ENCODE measurements at regions not wholly inside any gene's neighbourhood (a gene's known extent, or its start where the extent isn't known, plus 50 kb on each side); places are given as distances from the start of the nearest gene placed in this dataset.

DNA sequence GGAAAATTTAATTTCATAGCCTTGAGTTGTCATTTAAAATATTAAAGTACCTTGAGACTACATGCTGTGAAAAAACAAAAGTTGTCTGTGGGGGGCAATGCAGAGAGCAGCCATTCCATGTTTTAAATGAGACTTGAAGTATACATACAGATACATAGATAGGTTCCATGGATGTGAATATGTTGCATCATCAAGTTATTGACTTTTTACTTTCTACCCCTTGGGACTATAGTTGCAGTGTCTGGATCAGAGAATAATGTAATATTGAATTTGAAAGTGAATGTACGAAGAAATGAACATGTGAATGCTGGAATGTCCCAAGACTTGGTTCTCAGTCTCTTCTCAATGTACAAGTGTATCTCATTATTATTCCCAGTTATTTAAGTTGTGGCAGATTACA, 751.0 kb downstream of the MRPL39 start:
- DNase-seq, result no peak

DNA sequence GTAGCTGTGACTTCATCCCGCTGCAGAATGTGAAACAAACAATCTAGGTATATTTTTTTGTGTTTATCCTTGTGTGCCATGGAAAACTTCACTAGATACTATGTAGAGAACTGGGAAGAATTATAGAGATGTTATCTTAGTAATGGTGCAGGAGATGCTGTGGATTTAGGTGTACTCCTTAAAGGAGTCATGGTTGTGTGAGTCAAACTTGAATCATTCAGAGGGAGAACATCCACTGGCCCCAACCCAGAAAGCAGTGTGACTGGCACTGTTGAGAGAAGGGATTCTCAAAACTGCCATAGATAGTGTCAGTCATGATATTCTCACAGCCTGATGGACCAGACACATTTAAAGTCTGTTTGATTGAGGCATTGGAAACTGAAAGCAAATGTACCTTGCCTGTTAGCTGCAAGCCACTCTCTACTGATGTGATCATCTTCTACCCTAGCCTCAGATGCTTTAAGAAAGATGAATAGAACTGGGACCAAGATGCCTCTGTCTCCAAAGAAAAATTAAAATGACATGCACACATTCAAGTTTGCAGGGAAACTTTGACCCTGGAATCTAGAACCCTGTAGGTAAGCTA, 754.6 kb downstream of the MRPL39 start:
- DNase-seq, result no peak

DNA sequence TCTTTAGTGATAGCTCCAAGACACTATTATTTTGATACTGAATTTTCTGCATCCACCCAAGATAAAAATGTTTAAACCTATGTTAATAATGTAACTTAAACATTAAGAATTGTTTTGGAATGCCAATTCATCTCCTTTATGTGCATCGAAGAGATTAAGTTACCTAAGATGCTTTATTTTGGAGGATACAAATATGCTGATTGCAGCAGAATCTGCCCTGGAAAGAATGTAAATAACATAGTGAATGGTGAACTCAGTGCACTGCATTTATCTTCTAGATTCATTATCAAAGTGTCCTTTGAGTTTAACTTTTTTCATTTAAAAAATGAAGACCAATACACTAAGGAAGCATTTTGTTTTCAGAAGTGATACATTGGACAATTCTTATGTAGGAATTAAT, 757.2 kb downstream of the MRPL39 start:
- DNase-seq, result no peak

DNA sequence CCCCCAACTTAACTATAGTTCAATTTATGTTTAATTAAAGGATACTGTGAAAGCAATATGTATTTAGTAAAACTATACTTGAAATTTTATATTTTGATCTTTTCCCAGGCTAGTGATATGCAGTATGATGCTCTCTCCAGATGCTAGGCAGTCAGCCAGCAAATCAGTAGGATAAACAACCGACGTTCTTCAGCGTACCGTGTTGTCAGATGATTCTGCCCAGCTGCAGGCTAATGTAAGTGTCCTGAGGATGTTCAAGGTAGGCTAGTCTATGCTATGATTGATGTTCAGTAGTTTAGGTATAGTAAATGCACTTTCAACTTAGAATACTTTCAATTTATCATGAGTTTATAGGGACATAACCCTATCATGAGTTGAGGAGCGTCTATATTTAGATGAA, 762.6 kb downstream of the MRPL39 start:
- DNase-seq, result no peak

DNA sequence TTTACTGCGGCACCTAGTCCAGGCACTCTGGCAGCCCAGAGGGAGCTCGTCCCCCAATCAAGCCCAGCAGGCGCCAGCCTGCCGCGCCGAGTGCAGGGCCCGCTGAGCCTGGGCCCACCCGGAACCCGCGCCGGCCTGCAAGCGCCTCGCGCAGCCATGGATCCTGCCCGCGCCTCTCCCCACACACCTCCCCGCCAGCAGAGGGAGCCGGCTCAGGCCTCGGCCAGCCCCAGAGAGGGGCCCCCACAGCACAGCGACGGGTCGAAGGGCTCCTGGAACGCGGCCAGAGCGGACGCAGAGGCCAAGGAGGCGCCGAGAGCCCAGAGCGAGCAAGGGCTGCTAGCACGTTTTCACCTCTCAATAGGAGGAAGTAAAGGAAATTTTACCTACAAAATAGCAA, 767.0 kb downstream of the MRPL39 start:
- no peak for DNase-seq

DNA sequence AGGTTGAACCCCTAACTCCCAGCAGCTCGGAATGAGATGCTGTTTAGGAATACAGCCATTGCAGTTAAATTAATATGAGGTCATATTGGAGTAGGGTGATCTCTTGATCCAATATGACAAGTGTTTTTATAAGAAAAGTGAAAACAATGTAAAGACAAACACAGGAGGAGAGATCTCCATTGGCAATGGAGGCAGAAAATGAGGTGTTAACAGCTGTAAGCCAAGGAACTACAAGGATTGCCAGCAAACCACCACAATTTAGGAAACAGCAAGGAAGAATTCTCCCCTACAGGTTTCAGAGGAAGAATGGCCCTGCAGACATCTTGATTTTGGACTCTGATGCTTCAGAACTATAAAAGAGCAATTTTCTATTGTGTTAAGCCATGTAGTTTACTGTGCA, 774.3 kb downstream of the MRPL39 start:
- DNase-seq, result no peak

DNA sequence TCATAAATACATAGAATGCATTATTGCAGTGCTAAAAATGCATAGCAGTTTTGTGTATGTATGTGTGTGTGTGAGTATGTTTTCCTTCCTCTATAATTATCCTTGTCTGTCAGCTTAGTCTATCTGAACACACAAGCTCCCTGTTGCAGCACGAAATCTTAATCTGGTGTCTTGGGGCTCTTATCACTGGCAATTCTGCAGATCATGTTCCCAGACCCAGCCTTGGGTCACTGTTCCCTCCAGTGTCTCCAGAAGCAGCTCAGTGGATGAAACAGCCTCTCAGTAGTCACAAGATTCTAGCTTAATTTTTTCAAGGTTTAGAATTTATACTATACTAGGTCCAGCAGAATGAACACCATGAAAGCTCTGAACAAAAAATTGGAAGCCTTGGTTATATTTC, 777.9 kb downstream of the MRPL39 start:
- DNase-seq, result no peak

DNA sequence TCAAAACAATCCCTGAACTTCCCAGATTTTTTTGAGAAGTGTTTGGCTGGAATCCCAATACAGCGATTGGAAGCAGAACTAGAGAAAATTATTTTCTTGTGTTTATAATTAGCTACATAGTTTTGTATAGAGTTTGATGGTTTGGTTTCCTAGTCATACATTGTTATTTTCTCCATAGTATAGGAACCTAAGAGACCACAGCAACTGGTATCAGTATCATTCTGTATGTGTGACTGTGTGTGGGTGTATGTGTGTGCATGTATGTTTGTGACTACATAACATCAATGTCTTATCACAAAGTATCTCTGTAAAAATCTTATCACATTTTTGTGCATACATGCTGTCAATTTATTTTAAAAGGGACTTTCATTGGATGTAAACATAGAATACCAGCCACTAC, 780.5 kb downstream of the MRPL39 start:
- DNase-seq, result no peak

DNA sequence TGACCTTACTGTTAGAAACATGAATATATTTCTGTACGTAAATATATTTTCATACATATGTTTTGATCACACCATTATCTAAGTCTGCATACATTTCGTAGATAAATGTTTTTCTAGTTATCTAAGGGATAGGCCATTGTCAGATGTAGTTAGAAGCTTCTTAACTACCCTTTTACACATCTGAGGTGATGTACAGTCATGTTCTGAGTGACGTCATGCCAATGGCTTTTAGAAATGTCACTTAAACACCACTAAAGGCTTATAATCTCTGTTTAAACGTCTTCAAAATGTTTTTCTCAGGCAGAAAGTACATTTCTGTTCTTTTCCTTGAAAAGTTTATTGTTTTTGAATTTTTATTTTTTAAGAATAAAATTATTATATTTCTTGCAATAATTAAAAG, 781.9 kb downstream of the MRPL39 start:
- DNase-seq, result no peak

DNA sequence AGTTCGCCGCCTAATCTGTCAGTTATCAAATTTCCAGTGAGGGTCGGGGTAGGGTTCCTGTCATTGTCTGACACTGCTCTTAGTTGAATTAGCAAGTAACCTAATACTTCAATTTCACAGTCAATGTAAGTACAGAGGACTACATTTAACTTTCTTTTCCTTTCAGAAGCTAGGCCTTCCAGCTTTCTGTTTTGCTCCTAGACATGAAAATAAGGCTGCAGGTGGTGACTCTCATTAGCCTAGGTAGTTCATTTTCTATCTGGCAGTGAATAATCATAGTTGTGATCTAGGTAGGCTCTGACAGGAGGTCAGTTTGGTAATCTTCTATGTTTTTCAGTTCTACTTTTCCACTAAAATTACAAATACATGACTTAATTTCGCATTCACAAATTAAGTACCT, 783.1 kb downstream of the MRPL39 start:
- DNase-seq, result no peak

DNA sequence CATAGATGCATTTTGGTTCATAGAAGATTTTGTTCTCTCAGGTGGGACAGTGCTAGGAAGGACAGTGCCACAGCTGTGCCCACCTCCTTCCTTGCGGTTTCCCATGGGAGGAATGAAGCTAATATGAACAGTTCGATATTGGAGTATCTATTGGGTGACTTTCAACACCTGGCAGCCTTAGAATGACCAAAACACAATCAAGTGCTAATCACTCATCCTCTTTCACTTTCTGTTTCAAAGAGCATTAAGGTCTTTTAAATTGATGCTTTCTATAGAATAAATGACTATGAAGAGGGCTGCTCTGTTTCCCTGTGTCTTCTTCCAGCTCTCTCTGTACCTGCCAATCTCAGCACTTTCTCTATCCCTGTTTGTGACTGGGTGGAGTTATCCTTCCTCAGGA, 784.0 kb downstream of the MRPL39 start:
- DNase-seq, result no peak

DNA sequence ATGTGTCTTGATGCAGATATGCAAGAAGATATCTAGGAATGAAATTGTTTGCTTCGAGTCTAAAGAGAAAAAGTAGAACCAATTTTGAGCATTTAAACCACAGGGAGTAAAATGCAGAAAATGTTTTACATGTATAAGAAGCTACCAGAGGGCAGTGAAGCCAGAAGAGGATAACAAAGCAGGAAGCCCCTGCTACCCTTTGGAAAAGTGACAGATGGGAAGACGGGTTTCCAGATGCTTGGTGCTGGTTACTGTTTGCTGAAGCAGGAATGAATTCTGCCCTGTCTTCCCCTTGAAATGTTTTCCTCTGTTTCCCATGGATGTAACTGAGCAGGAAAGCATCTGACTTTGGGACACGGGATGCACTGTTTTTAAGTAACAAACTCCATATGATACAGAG, 822.2 kb downstream of the MRPL39 start:
- DNase-seq, result no peak

DNA sequence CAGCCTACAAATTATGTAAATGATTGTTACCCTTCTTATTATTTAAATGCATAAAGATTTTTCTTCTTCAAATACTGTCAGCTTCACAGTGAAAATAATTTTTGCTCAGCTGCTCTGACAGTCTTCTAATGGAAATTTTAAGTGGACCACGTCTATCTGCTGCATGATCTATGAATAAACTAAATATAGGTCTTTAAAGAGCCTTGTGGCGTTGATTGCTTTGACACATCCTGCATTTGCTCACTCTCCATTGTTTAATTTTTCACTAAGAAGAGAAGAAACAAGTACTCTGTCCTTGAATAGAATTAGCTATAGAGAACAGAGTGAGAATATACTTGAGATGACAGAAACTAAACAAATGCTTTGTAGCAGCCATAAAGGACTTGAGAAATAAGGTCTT, 826.1 kb downstream of the MRPL39 start:
- no peak for DNase-seq

DNA sequence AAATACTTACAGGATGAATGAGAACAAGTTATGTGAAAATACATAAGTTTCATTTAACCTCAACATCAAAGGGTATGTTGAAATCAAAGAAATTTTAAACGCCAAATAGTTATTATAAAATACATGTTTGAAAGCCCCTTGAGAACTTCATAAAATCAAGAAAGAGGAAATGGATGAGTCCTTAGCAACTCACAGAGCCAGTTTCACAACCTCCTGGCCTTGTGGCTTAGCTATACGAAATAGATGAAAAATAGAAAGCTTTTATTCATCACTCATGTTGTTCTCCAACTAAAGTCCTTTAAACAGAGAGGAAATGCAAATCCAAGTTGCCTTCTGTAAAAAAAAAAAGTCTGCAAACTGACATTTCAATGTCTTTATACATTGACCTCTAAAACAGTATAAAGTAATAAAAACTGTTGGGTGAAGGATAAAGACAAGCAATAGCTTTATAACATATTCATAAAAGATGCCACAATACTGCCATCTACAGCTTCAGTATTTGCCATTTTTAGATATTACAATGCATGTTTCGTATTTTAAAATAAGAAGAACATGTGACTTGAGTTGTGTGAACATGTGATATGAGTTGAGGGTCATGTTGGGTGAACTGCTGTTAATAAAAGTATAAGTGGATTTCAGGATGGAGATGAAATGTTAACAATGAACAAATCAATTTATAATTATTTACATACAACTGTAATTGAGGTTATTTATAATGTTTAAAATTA, 847.8 kb downstream of the MRPL39 start:
- DNase-seq, result no peak

DNA sequence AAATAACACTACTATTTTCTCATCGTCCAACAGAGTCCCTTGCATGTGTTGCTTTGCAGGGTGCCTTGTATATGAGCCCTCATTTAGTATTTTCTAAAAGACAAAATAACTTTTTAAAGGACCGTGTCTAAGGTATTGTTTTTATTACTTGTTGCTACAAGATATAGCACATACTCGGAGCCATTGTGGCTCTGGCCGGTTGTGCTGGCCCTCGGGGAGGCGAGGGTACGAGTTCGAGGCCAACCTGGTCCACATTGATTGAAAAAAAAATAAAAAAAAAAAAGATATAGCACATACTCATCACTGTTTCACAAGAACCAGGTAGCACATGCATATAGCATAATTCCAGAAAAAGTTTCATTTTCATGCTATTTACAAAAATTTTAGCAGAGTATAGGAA, 869.2 kb downstream of the MRPL39 start:
- no peak for DNase-seq

DNA sequence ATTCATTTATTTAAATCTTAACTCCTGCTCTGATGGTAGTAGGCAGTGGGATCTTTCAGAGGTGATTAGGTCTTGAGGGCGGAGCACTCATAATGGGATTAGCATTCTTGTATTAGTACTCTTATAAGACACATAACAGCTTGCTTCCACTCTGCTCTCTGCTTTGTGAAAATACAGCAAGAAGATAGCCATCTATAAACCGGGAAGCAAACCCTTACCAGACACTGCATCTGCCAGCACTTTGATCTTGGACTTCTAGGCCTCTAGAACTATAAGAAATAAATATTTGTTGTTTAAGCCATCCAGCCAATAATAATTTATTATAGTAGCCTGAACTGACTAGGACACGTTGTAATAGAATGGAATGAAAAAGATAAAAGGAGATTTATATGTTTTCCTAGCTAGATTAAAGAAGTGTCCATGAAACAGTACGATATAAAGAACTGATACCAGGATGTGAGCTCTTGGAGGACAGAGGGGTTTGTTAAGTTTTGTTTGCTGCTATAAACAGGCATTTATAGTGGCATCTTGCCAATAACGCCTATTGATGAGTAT, 869.9 kb downstream of the MRPL39 start:
- DNase-seq, result no peak

DNA sequence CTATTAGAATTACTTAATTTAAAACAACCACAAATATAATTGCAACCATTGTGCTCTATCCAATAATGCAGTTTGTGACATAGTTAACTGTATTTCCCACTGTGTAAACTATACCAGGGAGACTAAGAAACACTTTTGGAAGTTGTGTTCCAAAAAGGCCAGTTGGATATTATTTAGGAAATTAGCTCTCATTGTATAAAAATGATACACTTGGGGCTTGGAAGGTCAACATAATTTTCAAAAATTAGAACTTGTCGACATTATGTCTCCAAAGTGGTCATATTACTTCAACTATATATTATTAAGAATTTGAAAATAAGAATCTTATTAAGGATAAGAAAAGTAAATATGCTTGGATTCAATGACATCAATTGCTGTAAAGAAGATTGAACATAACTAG, 876.6 kb downstream of the MRPL39 start:
- DNase-seq, result no peak

DNA sequence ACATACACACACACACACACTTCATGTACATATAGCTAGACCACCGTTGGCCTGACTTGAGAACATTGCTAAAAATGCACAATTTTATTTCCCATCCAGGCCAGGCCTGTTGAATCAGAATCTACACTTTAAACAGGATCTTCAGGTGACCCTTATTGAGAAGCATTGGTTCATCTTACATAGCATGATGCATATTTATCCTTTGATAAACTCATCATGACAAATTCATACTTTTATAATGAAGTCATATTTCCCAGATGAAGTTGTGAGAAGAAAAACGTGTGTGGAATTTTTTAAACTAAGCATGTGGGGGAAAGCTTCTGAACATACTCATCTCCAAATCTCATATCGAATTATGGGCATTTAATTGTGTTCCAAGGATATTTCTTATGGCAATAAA, 877.7 kb downstream of the MRPL39 start:
- DNase-seq, result no peak

DNA sequence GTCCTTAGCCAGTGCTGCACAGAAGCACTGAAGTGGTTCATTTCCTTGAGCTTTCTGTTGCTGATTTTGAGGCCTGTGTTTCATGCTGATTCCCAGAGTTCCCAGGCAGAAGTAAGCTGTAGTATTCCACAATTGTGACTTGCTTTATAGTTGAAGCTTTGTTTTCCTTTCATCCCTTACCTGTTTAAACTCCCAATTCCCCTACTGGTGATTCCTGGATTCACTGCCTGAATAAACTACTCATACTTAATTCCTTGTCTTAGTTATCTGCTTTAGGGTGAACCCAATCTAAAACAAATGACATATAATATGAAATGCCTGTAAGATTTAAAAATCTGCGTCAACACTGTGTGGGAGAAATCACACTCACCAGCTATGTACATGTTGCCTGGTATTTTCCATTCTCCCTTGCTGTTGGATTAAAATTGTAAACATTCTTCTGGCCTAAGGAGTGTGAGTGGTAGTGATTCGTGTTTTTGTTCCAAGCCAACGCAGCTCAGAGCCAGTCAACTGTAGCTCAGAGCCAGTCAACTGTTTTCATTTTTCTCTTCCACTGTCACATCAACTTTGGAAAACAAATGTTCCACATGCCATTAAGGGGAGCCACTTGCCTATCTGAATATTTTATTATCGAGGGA, 879.4 kb downstream of the MRPL39 start:
- DNase-seq, result no peak

DNA sequence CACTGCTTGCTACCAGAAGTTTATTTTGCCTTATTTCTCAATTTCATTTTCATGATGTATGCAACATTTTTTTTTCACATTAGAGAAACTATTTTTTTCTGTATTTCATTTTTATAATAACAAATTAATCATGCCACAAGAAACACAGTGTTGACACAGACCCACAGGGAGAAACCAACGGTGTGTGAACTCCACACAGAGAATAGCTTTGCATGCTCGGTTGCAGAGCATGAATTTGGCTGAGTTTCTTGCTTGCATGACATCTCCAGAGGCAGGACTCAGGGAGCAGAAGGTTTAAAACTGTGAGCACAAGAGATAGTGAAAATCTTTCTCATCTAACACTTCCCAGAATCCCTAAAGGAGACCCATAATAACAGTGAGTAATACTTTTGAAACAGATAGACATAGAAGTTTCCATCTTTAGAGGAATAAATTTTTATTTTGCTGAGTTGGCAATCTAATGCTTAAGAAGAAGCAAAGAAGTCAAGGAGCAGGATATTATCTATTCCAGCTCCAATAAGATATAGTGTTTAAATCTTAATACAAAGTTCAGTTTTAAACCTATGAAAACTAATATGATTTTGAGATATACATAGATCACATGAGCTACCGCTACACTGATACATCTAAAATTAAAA, 890.9 kb downstream of the MRPL39 start:
- no peak for DNase-seq

DNA sequence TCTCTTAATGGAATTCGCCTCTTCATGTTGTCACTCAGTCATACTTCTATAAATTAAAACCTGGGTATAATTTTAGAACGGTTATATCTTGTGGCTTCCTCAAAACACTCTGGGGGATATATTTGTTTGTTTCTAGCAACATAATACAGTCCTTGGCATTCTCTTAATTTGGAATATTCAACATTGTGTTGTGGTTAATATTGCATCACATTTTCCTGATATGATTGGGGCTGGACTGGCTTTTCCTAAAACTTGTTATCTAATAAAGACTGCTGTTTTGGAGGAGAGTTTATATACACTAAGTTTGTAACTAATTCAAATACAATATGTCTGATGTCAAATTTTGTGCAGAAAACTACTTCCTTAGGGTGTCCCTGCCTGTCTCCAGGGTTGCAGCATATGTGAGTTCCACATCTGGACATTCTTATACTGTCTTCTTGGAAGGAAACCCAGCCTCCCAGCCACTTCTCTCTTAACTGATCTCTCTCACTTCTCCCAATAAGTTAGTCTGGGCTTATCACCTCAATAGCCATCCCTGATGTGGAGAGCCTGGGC, 892.6 kb downstream of the MRPL39 start:
- DNase-seq, result no peak

DNA sequence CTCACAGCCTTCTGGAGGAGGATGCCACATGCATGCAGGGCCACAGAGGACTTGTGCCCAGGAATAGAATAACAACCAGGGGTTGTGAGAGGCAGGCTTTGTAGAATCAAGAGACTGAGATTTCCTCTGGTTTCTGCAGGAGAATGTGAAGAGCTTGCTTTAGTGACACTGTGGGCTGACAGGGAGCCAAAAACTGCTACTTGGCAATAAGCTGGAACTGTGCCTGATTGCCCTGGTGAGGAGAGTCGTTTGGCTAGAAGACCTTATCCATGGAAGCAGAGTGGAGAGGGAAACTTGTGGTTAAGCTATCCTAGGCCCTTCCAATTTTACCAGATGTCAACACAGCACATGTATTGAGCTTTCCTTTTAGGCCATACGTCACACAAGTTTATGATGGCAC, 902.1 kb downstream of the MRPL39 start:
- no peak for DNase-seq

DNA sequence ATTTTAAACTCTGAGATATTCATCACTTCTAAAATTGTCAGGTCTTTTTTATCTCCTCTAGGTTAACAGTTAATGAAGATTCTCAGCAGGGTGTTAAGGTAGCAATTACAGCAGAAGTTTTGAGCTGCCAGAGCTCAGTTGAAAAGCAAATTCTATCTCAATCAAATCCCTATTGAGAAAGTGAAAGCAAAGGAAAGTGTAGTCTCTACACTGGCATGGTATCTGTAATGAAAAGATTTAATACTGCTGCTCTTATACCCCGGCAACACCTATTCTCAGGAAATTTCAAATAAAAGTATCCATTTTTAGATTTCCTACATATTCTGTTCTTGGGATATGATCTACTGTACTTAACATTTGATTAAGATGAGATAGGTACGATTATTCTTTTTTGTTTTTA, 913.5 kb downstream of the MRPL39 start:
- DNase-seq, result no peak

DNA sequence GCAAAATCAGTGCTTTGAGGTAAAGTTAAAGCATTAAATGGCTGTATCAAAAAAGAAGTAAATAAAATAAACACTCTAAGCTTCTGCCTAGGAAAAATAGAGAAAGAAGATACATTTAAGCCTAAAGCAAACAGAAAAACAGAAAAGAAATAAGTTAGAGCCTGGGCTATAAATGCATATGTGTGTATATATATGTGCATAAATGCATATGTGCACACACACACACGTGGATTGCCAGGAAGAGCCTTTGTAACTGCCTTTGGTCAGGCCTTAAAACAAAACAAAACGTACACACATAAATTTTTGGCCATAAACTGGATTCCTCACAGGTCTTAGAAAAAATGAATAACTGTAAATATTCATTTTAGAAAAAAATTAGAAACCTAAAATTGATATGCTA, 925.8 kb downstream of the MRPL39 start:
- DNase-seq, result no peak

Data from SIG-M5 (cell line).